ENCODE measurements at regions not wholly inside any gene's neighbourhood (a gene's known extent, or its start where the extent isn't known, plus 50 kb on each side); places are given as distances from the start of the nearest gene placed in this dataset.

DNA sequence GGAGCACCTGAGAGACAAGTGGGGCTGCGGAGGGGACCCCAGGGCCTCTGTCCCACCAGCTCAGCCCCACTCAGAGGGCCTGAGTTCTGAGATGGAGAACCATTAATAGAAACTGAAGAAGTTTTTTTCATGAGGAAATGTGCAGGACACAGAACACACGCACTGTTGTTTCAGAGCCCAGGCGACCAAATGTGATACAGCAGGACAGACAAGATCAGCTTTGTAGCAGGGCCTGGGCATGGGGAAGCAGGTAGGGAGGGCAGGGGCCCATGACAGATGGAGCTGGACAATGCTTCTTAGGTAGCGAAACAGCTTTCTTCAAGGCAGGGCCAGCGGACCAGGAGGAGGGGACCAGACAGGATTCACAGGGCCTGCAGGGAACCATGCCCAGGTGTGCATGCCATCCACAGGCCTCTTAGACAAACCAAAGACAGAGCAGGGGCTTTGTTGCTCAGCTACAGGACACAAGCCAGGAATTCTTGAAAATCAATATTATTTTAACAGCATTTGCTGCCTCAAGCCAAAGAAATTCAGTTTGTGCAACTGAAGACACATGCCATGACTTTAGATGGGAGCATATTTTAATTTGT, 252.8 kb upstream of the GYPC start (continued):
- TF ChIP-seq, protein P1, sequence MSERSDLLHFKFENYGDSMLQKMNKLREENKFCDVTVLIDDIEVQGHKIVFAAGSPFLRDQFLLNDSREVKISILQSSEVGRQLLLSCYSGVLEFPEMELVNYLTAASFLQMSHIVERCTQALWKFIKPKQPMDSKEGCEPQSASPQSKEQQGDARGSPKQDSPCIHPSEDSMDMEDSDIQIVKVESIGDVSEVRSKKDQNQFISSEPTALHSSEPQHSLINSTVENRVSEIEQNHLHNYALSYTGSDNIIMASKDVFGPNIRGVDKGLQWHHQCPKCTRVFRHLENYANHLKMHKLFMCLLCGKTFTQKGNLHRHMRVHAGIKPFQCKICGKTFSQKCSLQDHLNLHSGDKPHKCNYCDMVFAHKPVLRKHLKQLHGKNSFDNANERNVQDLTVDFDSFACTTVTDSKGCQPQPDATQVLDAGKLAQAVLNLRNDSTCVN (CRISPR knock-in tag; IDR thresholded peaks at IDR 0.05; ENCODE audit: borderline replicate concordance), result no peak

GRCh38 chr2:126406267-126406666, 249.7 kb upstream of the GYPC start:
- no peak for ATAC-seq
- no TSS peak for BruUV-seq (replicated peaks)
- H3K4me1 ChIP-seq (ENCODE audit: insufficient read depth, low read length), result no peaks in the 10 kb centered on the region
- 4% methylated on average over 4 of the region's 4 CpGs for WGBS (ENCODE audit: low lambda C conversion rate)
- ChIA-PET POLR2A (no interaction called here), CTCF (ENCODE audit: low intra/inter-chr PET ratio, low total read pairs) (no interaction called here)
- H3K36me3 ChIP-seq (replicated peaks in 1 of 2; ENCODE audit: control insufficient read depth in 1 of 2, insufficient read depth in 2 of 2, low read length in 2 of 2), result no peaks in the 10 kb centered on the region
- FAIRE-seq, result no peak
- TF ChIP-seq ATF7 (IDR thresholded peaks at IDR 0.05) (peak; percentile 79), ATF7 (CRISPR knock-in tag; IDR thresholded peaks at IDR 0.05) (no peak), MTA3 (CRISPR knock-in tag; IDR thresholded peaks at IDR 0.05) (no peak), CREB1 (IDR thresholded peaks at IDR 0.05) (peak; percentile 90), CREB1 (CRISPR knock-in tag; IDR thresholded peaks at IDR 0.05) (no peak)
- intact Hi-C loops (cut with micrococcal nuclease; ENCODE audit: unreplicated experiment) (no loop called here), in situ Hi-C loops (cut with HindIII; ENCODE audit: extremely low pct_ligation_motif_present, low pct_unique_long_range_greater_than_20kb) (no loop called here)
- DNase-seq (ENCODE audit: low spot score), result no peak
- no peak overlapping the region for H3K9ac ChIP-seq (ENCODE audit: insufficient read depth, low read depth, low read length)
- no peak overlapping the region for H3K4me2 ChIP-seq (ENCODE audit: low read depth, low read length)
- H3K27ac ChIP-seq (ENCODE audit: extremely low read length, insufficient read depth, low read length), result no peak overlapping the region
- H3K9me3 ChIP-seq (ENCODE audit: low read length), result no peaks in the 10 kb centered on the region
- H2AFZ ChIP-seq (ENCODE audit: low read length), result no peak overlapping the region
- no peaks in the 10 kb centered on the region for H3K79me2 ChIP-seq (ENCODE audit: insufficient read depth, low read length)
- no peaks in the 10 kb centered on the region for H4K20me1 ChIP-seq (ENCODE audit: insufficient read depth, low read length)
- no peak overlapping the region for H3K4me3 ChIP-seq (replicated peaks in 1 of 3; ENCODE audit: insufficient read depth in 1 of 3, low read depth in 2 of 3, low read length in 3 of 3)
- no peaks in the 10 kb centered on the region; a peak in 1 of 5 replicates for H3K27me3 ChIP-seq (ENCODE audit: control insufficient read depth in 1 of 2, insufficient read depth in 2 of 2, low read length in 2 of 2)

- DNase-seq (ENCODE audit: low spot score), result no peak
- ChIA-PET CTCF (ENCODE audit: low intra/inter-chr PET ratio, low total read pairs) (no interaction called here), POLR2A (no interaction called here)
- H3K79me2 ChIP-seq (ENCODE audit: insufficient read depth, low read length), result no peaks in the 10 kb centered on the region
- H3K9ac ChIP-seq (ENCODE audit: insufficient read depth, low read depth, low read length), result no peak overlapping the region
- H3K36me3 ChIP-seq (replicated peaks in 1 of 2; ENCODE audit: control insufficient read depth in 1 of 2, insufficient read depth in 2 of 2, low read length in 2 of 2), result no peaks in the 10 kb centered on the region
- no peak for FAIRE-seq
- H3K4me1 ChIP-seq (ENCODE audit: insufficient read depth, low read length), result no peaks in the 10 kb centered on the region
- no peak overlapping the region for H3K4me3 ChIP-seq (replicated peaks in 1 of 3; ENCODE audit: insufficient read depth in 1 of 3, low read depth in 2 of 3, low read length in 3 of 3)
- BruUV-seq (replicated peaks), result no TSS peak
- no peaks in the 10 kb centered on the region; a peak in 2 of 5 replicates for H3K27me3 ChIP-seq (ENCODE audit: control insufficient read depth in 1 of 2, insufficient read depth in 2 of 2, low read length in 2 of 2)
- no peaks in the 10 kb centered on the region for H4K20me1 ChIP-seq (ENCODE audit: insufficient read depth, low read length)
- no peaks in the 10 kb centered on the region for H3K9me3 ChIP-seq (ENCODE audit: low read length)
- in situ Hi-C loops (cut with HindIII; ENCODE audit: extremely low pct_ligation_motif_present, low pct_unique_long_range_greater_than_20kb) (no loop called here), intact Hi-C loops (cut with micrococcal nuclease; ENCODE audit: unreplicated experiment) (no loop called here)
- no peak overlapping the region for H3K4me2 ChIP-seq (ENCODE audit: low read depth, low read length)
- no peak overlapping the region for H2AFZ ChIP-seq (ENCODE audit: low read length)
- no peak for ATAC-seq
- no peak overlapping the region for H3K27ac ChIP-seq (ENCODE audit: extremely low read length, insufficient read depth, low read length)
- TF ChIP-seq CBX5 (CRISPR knock-in tag; IDR thresholded peaks at IDR 0.05; ENCODE audit: borderline replicate concordance) (no peak), ZBTB44 (CRISPR knock-in tag; IDR thresholded peaks at IDR 0.05) (no peak), STAG1 (CRISPR knock-in tag; IDR thresholded peaks at IDR 0.05) (no peak), HDAC1 (CRISPR knock-in tag; IDR thresholded peaks at IDR 0.05) (no peak)
Observed at GRCh38 chr2:126408671-126409070, 247.3 kb upstream of the GYPC start.

All from HepG2 (cell line).